Naive thymus-derived CD4-positive, alpha-beta T cell (primary cell): ENCODE measurements at regions not wholly inside any gene's neighbourhood (a gene's known extent, or its start where the extent isn't known, plus 50 kb on each side); places are given as distances from the start of the nearest gene placed in this dataset.

Experiments used
- ATAC-seq: fragments of 150-1000 bp; cut with Tn5 transposase; 2 replicates; pipeline ENCODE4 v1.10.0; 2021; ENCODE audit warnings: mild to moderate bottlenecking, moderate library complexity
- CTCF ChIA-PET: fragments of 350-600 bp; sonication (Branson Sonifier 250); formaldehyde crosslinking; loops from one replicate; lab custom pipeline; 2021; ENCODE audit warnings: antibody characterized with exemption; lab: Charles Lee
- POLR2A ChIA-PET: fragments of 350-600 bp; sonication (Branson Sonifier 250); formaldehyde crosslinking; loops from one replicate; lab custom pipeline; 2021; ENCODE audit warnings: antibody characterized with exemption, inconsistent platforms; lab: Charles Lee
- DNase-seq, 9 donors: peaks; one replicate each; pipeline versions ENCODE4 v3.0.0 to v3.0.0-alpha.2; 2020 to 2022; ENCODE audit warnings: mixed read lengths in 1 of 9
- H3K27ac ChIP-seq: one replicate; pipeline ENCODE4 v1.7.0; 2013; ENCODE audit warnings: mild to moderate bottlenecking, low read depth, low read length, moderate library complexity
- H3K27me3 ChIP-seq, 2 donors: one replicate each; pipeline ENCODE4 v1.7.0; 2013; ENCODE audit warnings: low read length in 2 of 2, mild to moderate bottlenecking in 2 of 2, moderate library complexity in 2 of 2; ENCODE audit not compliant: control insufficient read depth in 2 of 2, insufficient read depth in 2 of 2
- H3K36me3 ChIP-seq, 3 experiments: 1 replicate in 2 of 3; 2 replicates in 1 of 3; pipeline ENCODE4 v1.7.0; 2013; ENCODE audit warnings: low read length in 3 of 3, mild to moderate bottlenecking in 3 of 3, moderate library complexity in 1 of 3; ENCODE audit not compliant: insufficient read depth in 3 of 3, control insufficient read depth in 2 of 3
- H3K4me1 ChIP-seq, 2 donors: one replicate each; pipeline ENCODE4 v1.7.0; 2013; ENCODE audit warnings: low read length in 2 of 2, mild to moderate bottlenecking in 2 of 2, moderate library complexity in 1 of 2; ENCODE audit not compliant: control insufficient read depth in 2 of 2, insufficient read depth in 2 of 2
- H3K4me3 ChIP-seq: 2 replicates; pipeline ENCODE4 v1.7.0; 2013; ENCODE audit warnings: mild to moderate bottlenecking, low read length
- H3K9me3 ChIP-seq, 3 experiments: 1 replicate in 2 of 3; 2 replicates in 1 of 3; pipeline ENCODE4 v1.7.0; 2013; ENCODE audit warnings: low read length in 3 of 3; ENCODE audit not compliant: control insufficient read depth in 2 of 3
- H3K27ac Mint-ChIP-seq, 9 donors: one replicate each; pipeline ENCODE4 v1.8.0; 2020 to 2022; ENCODE audit warnings: mixed read lengths in 9 of 9, mild to moderate bottlenecking in 8 of 9, moderate library complexity in 5 of 9, inconsistent platforms in 2 of 9
- H3K27me3 Mint-ChIP-seq, 5 donors: one replicate each; pipeline ENCODE4 v1.8.0; 2021 to 2022; ENCODE audit warnings: mixed read lengths in 5 of 5, mild to moderate bottlenecking in 1 of 5
- H3K36me3 Mint-ChIP-seq, 5 donors: one replicate each; pipeline ENCODE4 v1.8.0; 2020 to 2022; ENCODE audit warnings: mixed read lengths in 5 of 5, mild to moderate bottlenecking in 3 of 5, inconsistent platforms in 1 of 5
- H3K4me1 Mint-ChIP-seq, 7 donors: one replicate each; pipeline ENCODE4 v1.8.0; 2020 to 2022; ENCODE audit warnings: mixed read lengths in 7 of 7, mild to moderate bottlenecking in 3 of 7, inconsistent platforms in 1 of 7
- H3K4me3 Mint-ChIP-seq, 10 donors: one replicate each; pipeline ENCODE4 v1.8.0; 2020 to 2022; ENCODE audit warnings: mild to moderate bottlenecking in 10 of 10, mixed read lengths in 10 of 10, moderate library complexity in 6 of 10, inconsistent platforms in 2 of 10
- H3K9me3 Mint-ChIP-seq, 11 donors: one replicate each; pipeline ENCODE4 v1.8.0; 2020 to 2022; ENCODE audit warnings: mixed read lengths in 11 of 11, mild to moderate bottlenecking in 4 of 11, inconsistent platforms in 1 of 11, moderate library complexity in 1 of 11
- intact Hi-C, 2 donors: fragments of 100-400 bp; cut with micrococcal nuclease; formaldehyde crosslinking; loops; one replicate each; pipeline ENCODE4 v1.15.1; 2023

GRCh38 chr11:110830747-110831146 lies 118.5 kb upstream of the ARHGAP20 start:
- H3K36me3 Mint-ChIP-seq: peaks cover 0 to 4% (median 0%) of the 10 kb centered on the region in 5 donors
- H3K4me1 ChIP-seq: no peaks in the 10 kb centered on the region
- no peaks in the 10 kb centered on the region for H3K9me3 ChIP-seq
- H3K9me3 Mint-ChIP-seq: peaks cover 0 to 5% (median 0%) of the 10 kb centered on the region in 11 donors
- H3K27me3 ChIP-seq: no peaks in the 10 kb centered on the region
- H3K27ac ChIP-seq: no peak overlapping the region
- no peaks in the 10 kb centered on the region for H3K36me3 ChIP-seq
- ChIA-PET CTCF (no interaction called here), POLR2A (no interaction called here)
- ATAC-seq: no peak
- H3K4me3 ChIP-seq: no peak overlapping the region
- no peak overlapping the region for H3K27ac Mint-ChIP-seq
- peaks cover 0 to 2% (median 0%) of the 10 kb centered on the region in 7 donors for H3K4me1 Mint-ChIP-seq
- no peaks in the 10 kb centered on the region for H3K27me3 Mint-ChIP-seq
- intact Hi-C loops: no loop called here
- H3K4me3 Mint-ChIP-seq: no peak overlapping the region
- no peak for DNase-seq

GRCh38 chr11:110830344-110830743 lies 118.1 kb upstream of the ARHGAP20 start:
- DNase-seq (no peak), ATAC-seq (no peak)
- no peak overlapping the region for H3K4me3 Mint-ChIP-seq
- no peak overlapping the region for H3K27ac ChIP-seq
- peaks cover 0 to 2% (median 0%) of the 10 kb centered on the region in 7 donors for H3K4me1 Mint-ChIP-seq
- H3K27ac Mint-ChIP-seq: no peak overlapping the region
- no peaks in the 10 kb centered on the region for H3K27me3 Mint-ChIP-seq
- H3K36me3 ChIP-seq: no peaks in the 10 kb centered on the region
- ChIA-PET CTCF (no interaction called here), POLR2A (no interaction called here)
- H3K4me1 ChIP-seq: no peaks in the 10 kb centered on the region
- H3K36me3 Mint-ChIP-seq: peaks cover 0 to 4% (median 0%) of the 10 kb centered on the region in 5 donors
- H3K4me3 ChIP-seq: no peak overlapping the region
- no peaks in the 10 kb centered on the region for H3K27me3 ChIP-seq
- intact Hi-C loops: no loop called here
- H3K9me3 ChIP-seq: no peaks in the 10 kb centered on the region
- H3K9me3 Mint-ChIP-seq: peaks cover 0 to 5% (median 0%) of the 10 kb centered on the region in 11 donors

GRCh38 chr11:110829873-110830272 lies 117.6 kb upstream of the ARHGAP20 start:
- DNase-seq (no peak), ATAC-seq (no peak)
- peaks cover 0 to 2% (median 0%) of the 10 kb centered on the region in 7 donors for H3K4me1 Mint-ChIP-seq
- no peaks in the 10 kb centered on the region for H3K4me1 ChIP-seq
- H3K36me3 ChIP-seq: no peaks in the 10 kb centered on the region
- H3K27ac ChIP-seq: no peak overlapping the region
- no peak overlapping the region for H3K27ac Mint-ChIP-seq
- ChIA-PET CTCF (no interaction called here), POLR2A (no interaction called here)
- no peaks in the 10 kb centered on the region for H3K27me3 Mint-ChIP-seq
- H3K9me3 ChIP-seq: no peaks in the 10 kb centered on the region
- no peak overlapping the region for H3K4me3 ChIP-seq
- no peak overlapping the region for H3K4me3 Mint-ChIP-seq
- peaks cover 0 to 4% (median 0%) of the 10 kb centered on the region in 5 donors for H3K36me3 Mint-ChIP-seq
- H3K27me3 ChIP-seq: no peaks in the 10 kb centered on the region
- peaks cover 0 to 3% (median 0%) of the 10 kb centered on the region in 11 donors for H3K9me3 Mint-ChIP-seq
- intact Hi-C loops: no loop called here

GRCh38 chr11:110828086-110828485 lies 115.8 kb upstream of the ARHGAP20 start:
- peaks cover 0 to 5% (median 0%) of the 10 kb centered on the region in 11 donors for H3K9me3 Mint-ChIP-seq
- no peak overlapping the region for H3K4me3 Mint-ChIP-seq
- H3K27me3 Mint-ChIP-seq: peaks cover 0 to 7% (median 0%) of the 10 kb centered on the region in 5 donors
- intact Hi-C loops: no loop called here
- ATAC-seq: no peak
- H3K27ac Mint-ChIP-seq: no peak overlapping the region
- no peaks in the 10 kb centered on the region for H3K27me3 ChIP-seq
- DNase-seq: no peak
- peaks cover 0 to 4% (median 0%) of the 10 kb centered on the region in 5 donors for H3K36me3 Mint-ChIP-seq
- H3K36me3 ChIP-seq: no peaks in the 10 kb centered on the region
- no peaks in the 10 kb centered on the region for H3K9me3 ChIP-seq
- no peak overlapping the region for H3K27ac ChIP-seq
- H3K4me1 Mint-ChIP-seq: peaks cover 0 to 2% (median 0%) of the 10 kb centered on the region in 7 donors
- H3K4me3 ChIP-seq: no peak overlapping the region
- no peaks in the 10 kb centered on the region for H3K4me1 ChIP-seq
- ChIA-PET CTCF (no interaction called here), POLR2A (no interaction called here)

GRCh38 chr11:110827276-110827675 lies 115.0 kb upstream of the ARHGAP20 start:
- Mint-ChIP-seq H3K4me3 (no peak overlapping the region), H3K27ac (no peak overlapping the region), H3K4me1 (no peaks in the 10 kb centered on the region), H3K27me3 (peaks cover 0 to 7% (median 0%) of the 10 kb centered on the region in 5 donors), H3K9me3 (peaks cover 0 to 5% (median 0%) of the 10 kb centered on the region in 11 donors), H3K36me3 (peaks cover 0 to 4% (median 0%) of the 10 kb centered on the region in 5 donors)
- Histone ChIP-seq H3K27me3 (no peaks in the 10 kb centered on the region), H3K4me1 (no peaks in the 10 kb centered on the region), H3K9me3 (no peaks in the 10 kb centered on the region), H3K27ac (no peak overlapping the region), H3K4me3 (no peak overlapping the region), H3K36me3 (no peaks in the 10 kb centered on the region)
- no peak for ATAC-seq
- no peak for DNase-seq
- CTCF ChIA-PET: no interaction called here
- intact Hi-C loops: no loop called here
- POLR2A ChIA-PET: no interaction called here

- intact Hi-C loops: no loop called here
- Histone ChIP-seq H3K27me3 (no peaks in the 10 kb centered on the region), H3K27ac (no peak overlapping the region), H3K4me3 (no peak overlapping the region), H3K9me3 (no peaks in the 10 kb centered on the region), H3K36me3 (no peaks in the 10 kb centered on the region), H3K4me1 (no peaks in the 10 kb centered on the region)
- H3K4me3 Mint-ChIP-seq: no peak overlapping the region
- peaks cover 0 to 4% (median 0%) of the 10 kb centered on the region in 5 donors for H3K36me3 Mint-ChIP-seq
- CTCF ChIA-PET: no interaction called here
- DNase-seq: no peak
- no peaks in the 10 kb centered on the region for H3K4me1 Mint-ChIP-seq
- H3K9me3 Mint-ChIP-seq: peaks cover 0 to 5% (median 0%) of the 10 kb centered on the region in 11 donors
- POLR2A ChIA-PET: no interaction called here
- no peak overlapping the region for H3K27ac Mint-ChIP-seq
- ATAC-seq: no peak
- peaks cover 0 to 7% (median 0%) of the 10 kb centered on the region in 5 donors for H3K27me3 Mint-ChIP-seq
Observed at GRCh38 chr11:110824912-110825620, 112.8 kb upstream of the ARHGAP20 start.
